Activated T-cell treated with anti-CD3 and anti-CD28 coated beads, Interleukin-2, amount 50 U/mL, for 4 hours (primary cell): ENCODE measurements at regions not wholly inside any gene's neighbourhood (a gene's known extent, or its start where the extent isn't known, plus 50 kb on each side); places are given as distances from the start of the nearest gene placed in this dataset.

Source experiments
- ATAC-seq, 2 donors: fragments of 200-7000 bp; cut with Tn5 transposase; one replicate each; pipeline ENCODE4 v1.10.0; 2021
- DNase-seq: peaks from one replicate; pipeline ENCODE4 v3.0.0-alpha.2; 2020
- H3K27me3 Mint-ChIP-seq: one replicate; pipeline ENCODE4 v1.8.0; 2021; ENCODE audit warnings: low read depth, mixed read lengths
- H3K36me3 Mint-ChIP-seq: one replicate; pipeline ENCODE4 v1.8.0; 2022; ENCODE audit warnings: mixed read lengths; ENCODE audit not compliant: insufficient read depth
- H3K4me1 Mint-ChIP-seq: one replicate; pipeline ENCODE4 v1.8.0; 2021; ENCODE audit warnings: low read depth, mixed read lengths
- H3K4me3 Mint-ChIP-seq: one replicate; pipeline ENCODE4 v1.8.0; 2021; ENCODE audit warnings: mild to moderate bottlenecking, moderate library complexity, mixed read lengths
- H3K9me3 Mint-ChIP-seq: one replicate; pipeline ENCODE4 v1.8.0; 2021; ENCODE audit warnings: mixed read lengths

DNA sequence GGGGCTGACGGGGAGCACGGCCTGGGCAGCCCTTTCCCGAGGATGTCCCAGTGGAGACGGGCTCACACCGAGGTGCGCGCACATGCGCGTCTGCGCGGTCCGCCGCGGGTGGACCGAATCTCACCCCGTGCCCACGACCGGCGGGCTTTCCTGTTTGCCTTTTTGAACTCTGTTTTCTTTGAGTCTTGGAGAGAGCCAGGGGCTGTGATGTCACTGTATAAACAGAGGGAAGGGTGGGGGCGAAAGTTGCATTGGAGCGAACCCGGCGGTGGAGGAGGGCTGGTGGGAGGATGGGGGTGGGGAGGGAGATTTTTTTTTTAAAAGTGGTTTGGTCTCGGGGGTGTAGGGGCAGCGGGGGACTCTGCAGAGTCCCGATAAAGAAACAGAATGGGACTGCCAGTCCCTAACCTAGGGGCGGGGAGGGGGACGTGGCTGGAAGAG is 141.2 kb upstream of the CTAGE1 start:
- H3K36me3 Mint-ChIP-seq, result no peaks in the 10 kb centered on the region
- ATAC-seq (no peak), DNase-seq (no peak)
- H3K27me3 Mint-ChIP-seq, result peaks cover 44% of the 10 kb centered on the region
- H3K4me3 Mint-ChIP-seq, result no peak overlapping the region
- H3K4me1 Mint-ChIP-seq, result peaks cover 3% of the 10 kb centered on the region
- no peaks in the 10 kb centered on the region for H3K9me3 Mint-ChIP-seq

DNA sequence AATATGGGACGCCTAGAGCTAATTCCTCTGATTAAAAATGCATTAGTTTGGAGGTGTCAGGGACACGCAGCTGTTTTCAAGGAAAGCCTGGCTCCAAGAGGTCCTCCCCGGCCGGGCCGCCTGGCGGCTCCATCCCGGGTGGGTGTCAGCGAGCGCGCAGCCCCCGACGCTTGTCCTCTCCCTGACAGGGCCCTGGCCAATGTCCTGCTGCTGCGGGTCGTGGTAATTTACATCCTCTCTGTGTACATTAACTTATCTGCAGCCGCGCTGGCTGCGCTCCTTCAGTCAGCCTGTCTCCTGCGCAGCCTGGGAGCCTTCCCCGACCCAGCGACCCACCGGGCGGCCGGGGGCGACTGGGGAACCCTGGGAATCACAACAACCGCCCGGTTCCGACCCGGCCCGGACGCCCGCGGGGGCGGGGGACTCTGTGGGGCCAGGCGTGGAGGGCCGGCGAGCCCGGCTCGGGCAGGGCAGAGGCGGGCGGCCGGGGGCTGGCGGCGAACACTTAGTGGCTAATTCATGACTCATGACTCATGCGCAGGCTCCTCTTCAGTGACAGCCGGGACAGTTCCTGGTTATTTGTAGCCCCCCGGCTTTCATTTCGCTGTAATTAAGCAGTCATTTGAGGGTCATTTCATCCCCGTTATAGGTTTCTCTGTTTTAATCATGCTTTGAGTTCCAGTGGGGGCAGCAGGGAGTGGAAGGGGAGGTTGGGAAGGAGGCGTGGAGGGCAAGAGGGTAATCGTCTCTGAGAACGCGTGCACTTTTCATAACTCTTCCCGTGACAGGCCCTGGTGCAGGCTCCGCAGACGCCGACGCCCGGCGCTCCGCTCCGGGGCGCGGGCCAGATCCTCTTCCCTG is 141.9 kb upstream of the CTAGE1 start:
- ATAC-seq (peak; percentile 57 to 65), DNase-seq (no peak)
- H3K9me3 Mint-ChIP-seq, result no peaks in the 10 kb centered on the region
- H3K4me3 Mint-ChIP-seq, result peak overlapping the region; percentile 67
- peaks cover 3% of the 10 kb centered on the region for H3K4me1 Mint-ChIP-seq
- no peaks in the 10 kb centered on the region for H3K36me3 Mint-ChIP-seq
- peaks cover 47% of the 10 kb centered on the region for H3K27me3 Mint-ChIP-seq

DNA sequence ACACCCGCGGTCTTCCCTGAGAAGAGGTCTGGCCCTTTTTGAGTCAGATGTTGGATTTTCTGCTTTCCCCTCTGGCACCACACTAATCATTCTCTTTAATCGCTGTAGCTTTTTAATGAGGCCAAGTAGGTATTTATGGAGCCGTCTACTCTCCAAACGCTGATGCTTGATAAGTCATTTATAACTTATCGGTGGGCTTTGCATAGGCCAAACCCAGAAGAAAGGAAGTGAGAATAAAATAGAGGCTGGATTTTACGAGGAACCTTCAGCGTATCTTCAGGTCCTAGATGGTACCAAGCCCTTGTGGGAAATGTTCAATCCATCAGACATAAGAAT is 142.5 kb upstream of the CTAGE1 start:
- Mint-ChIP-seq H3K4me1 (peaks cover 3% of the 10 kb centered on the region), H3K9me3 (no peaks in the 10 kb centered on the region), H3K4me3 (peak overlapping the region; percentile 67), H3K27me3 (peaks cover 50% of the 10 kb centered on the region), H3K36me3 (no peaks in the 10 kb centered on the region)
- ATAC-seq (no peak), DNase-seq (no peak)

DNA sequence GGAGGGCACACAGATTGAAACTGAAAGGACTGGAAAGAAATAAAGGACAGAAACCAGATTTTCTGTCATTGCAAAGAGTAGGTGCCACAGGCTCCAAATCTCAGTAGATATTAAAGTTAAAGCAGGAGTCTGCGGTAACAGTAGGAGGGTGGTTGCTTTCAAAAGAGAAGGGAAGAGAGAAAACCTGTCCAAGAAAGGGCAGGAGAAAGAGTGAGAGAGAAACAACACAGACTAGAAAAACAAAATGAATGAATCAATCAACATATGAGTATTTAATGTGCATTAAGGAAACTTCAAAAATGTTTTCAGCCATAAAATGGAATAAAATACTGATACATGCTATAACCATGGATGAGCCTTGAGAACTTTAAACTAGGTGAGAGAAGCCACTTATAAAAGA is 143.1 kb upstream of the CTAGE1 start:
- H3K27me3 Mint-ChIP-seq, result peaks cover 50% of the 10 kb centered on the region

DNA sequence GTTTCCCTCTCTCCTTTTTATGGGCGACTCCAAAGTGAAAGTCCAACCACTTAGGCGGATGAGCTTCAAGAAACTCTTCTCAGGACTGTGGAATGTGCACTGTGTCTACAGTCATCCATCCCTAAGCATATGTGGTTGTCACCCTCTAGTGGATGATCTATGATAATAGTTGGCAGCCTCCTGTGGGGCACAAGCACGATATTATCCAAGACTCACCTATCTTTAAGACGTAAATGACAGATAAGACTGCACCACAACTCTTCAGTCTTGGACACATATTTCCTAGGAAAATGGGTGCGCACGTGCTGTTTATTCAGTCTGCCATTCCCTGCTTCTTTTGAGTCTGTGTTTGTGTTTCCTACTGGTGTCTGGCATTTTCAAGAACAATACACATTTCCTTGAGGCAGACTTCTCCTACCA is 145.5 kb upstream of the CTAGE1 start:
- ATAC-seq (peak in 1 of 2 donors; percentile 48), DNase-seq (no peak)
- Mint-ChIP-seq H3K4me3 (no peak overlapping the region), H3K36me3 (no peaks in the 10 kb centered on the region), H3K4me1 (peaks cover 3% of the 10 kb centered on the region), H3K9me3 (no peaks in the 10 kb centered on the region), H3K27me3 (peaks cover 37% of the 10 kb centered on the region)

More for the DNA sequence above, 143.1 kb upstream of the CTAGE1 start:
- ATAC-seq (no peak), DNase-seq (no peak)
- Mint-ChIP-seq H3K4me1 (peaks cover 3% of the 10 kb centered on the region), H3K4me3 (no peak overlapping the region), H3K9me3 (no peaks in the 10 kb centered on the region), H3K36me3 (no peaks in the 10 kb centered on the region)

GRCh38 chr18:22564036-22564435 is 146.3 kb upstream of the CTAGE1 start:
- Mint-ChIP-seq H3K36me3 (no peaks in the 10 kb centered on the region), H3K4me3 (no peak overlapping the region), H3K9me3 (no peaks in the 10 kb centered on the region), H3K4me1 (peaks cover 3% of the 10 kb centered on the region), H3K27me3 (peaks cover 34% of the 10 kb centered on the region)
- no peak for ATAC-seq
- no peak for DNase-seq

DNA sequence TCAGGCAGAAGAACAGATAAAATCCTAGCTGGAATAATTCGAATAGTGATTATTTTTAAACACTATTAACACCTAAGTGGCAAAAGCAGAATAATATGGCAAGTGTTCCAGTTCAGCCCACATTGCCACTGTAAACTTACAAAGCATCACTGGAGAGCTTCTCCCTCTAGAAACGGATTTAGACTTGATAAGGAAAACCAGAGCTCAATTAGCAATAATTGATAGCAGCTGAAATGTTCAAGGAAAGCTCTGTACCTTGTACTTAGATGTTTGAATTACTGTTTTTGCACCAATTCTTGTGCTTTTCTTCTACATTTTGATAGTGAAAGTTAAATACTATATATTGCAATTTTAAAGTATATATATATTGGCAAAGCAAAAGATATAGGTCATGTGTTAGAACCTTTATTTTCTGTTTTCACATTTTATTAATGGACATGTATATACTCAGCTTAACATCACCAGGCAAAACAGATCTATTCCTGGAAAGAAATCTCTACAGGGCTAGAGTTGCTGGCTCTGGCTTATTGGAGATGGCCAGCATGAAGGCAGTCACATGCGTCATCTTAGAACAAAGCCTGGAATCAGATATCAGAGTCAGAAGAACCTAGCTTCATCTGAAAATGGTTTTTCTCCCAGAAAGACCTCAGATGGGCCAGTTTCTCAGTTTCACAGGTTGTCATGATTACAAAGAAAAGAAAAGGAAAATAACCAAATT is 149.1 kb upstream of the CTAGE1 start:
- H3K9me3 Mint-ChIP-seq, result no peaks in the 10 kb centered on the region
- DNase-seq, result no peak
- H3K27me3 Mint-ChIP-seq, result peaks cover 22% of the 10 kb centered on the region
- ATAC-seq, result no peak
- no peaks in the 10 kb centered on the region for H3K36me3 Mint-ChIP-seq
- H3K4me3 Mint-ChIP-seq, result no peak overlapping the region
- no peaks in the 10 kb centered on the region for H3K4me1 Mint-ChIP-seq

DNA sequence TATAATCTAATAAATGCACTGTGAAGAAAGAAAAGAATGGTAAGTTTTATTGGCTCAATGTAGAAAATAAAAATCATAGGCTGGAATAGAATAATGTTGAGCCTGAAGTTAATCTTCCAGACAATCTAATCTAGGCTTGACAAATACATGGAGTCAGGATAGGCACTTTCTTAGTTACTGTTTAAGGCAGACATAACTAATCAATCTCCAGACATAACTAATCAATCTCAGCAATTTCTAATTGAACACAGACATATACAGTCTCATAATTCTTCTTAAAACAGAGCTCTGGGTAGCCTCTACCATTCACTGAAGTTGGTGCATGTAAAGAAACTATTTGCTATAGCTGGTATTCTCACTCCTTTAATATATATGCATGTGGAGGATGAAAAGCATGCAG is 150.1 kb upstream of the CTAGE1 start:
- no peaks in the 10 kb centered on the region for H3K36me3 Mint-ChIP-seq
- DNase-seq (no peak), ATAC-seq (no peak)
- H3K27me3 Mint-ChIP-seq, result peaks cover 17% of the 10 kb centered on the region
- H3K4me3 Mint-ChIP-seq, result no peak overlapping the region
- no peaks in the 10 kb centered on the region for H3K4me1 Mint-ChIP-seq
- H3K9me3 Mint-ChIP-seq, result no peaks in the 10 kb centered on the region

DNA sequence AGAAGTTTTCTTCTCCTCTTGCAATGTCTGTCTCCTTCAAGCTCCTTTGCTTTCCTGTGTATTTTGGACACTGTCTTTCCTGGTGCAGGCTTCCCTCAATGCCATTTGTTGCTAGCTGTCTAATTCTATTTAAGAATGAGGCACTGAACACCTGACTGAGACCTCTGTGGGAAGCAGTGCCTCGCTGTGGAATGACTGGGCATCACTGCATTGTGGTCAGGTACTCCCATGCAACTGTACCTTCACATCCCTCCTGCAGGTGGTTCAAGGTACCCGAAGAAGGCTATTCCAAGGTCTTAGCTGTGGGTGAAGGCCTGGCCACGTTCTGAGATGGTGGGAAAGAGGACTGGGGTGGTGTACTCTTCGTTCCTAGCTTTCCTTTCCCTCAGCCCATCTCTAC is 152.8 kb upstream of the CTAGE1 start:
- ATAC-seq, result no peak
- no peak for DNase-seq
- Mint-ChIP-seq H3K27me3 (peaks cover 5% of the 10 kb centered on the region), H3K36me3 (no peaks in the 10 kb centered on the region), H3K9me3 (no peaks in the 10 kb centered on the region), H3K4me1 (no peaks in the 10 kb centered on the region), H3K4me3 (no peak overlapping the region)

DNA sequence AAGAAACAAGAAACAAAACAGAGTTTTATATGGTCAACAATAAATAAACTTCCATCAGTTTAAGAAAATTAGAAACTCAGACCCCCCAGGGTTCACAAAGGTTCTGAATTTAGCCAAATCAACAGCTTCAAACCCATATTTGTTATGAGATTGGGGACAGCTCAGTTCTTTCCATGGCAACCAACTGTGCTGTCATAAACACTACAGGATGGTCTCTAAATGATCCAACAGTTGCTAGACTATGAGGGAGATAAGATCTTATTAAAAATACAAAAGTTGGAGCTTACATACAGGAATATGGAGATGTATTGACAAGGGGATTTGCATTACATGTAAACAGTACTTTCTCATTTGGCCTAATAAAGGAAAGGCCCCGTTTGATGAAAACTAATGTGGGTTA is 154.6 kb upstream of the CTAGE1 start:
- no peaks in the 10 kb centered on the region for H3K4me1 Mint-ChIP-seq
- H3K9me3 Mint-ChIP-seq, result no peaks in the 10 kb centered on the region
- H3K4me3 Mint-ChIP-seq, result no peak overlapping the region
- no peaks in the 10 kb centered on the region for H3K36me3 Mint-ChIP-seq
- no peak for DNase-seq
- no peak for ATAC-seq
- H3K27me3 Mint-ChIP-seq, result peaks cover 5% of the 10 kb centered on the region

GRCh38 chr18:22579271-22579670 is 161.6 kb upstream of the CTAGE1 start:
- DNase-seq (no peak), ATAC-seq (no peak)
- Mint-ChIP-seq H3K4me3 (no peak overlapping the region), H3K4me1 (no peaks in the 10 kb centered on the region), H3K9me3 (no peaks in the 10 kb centered on the region), H3K36me3 (no peaks in the 10 kb centered on the region), H3K27me3 (peaks cover 2% of the 10 kb centered on the region)

DNA sequence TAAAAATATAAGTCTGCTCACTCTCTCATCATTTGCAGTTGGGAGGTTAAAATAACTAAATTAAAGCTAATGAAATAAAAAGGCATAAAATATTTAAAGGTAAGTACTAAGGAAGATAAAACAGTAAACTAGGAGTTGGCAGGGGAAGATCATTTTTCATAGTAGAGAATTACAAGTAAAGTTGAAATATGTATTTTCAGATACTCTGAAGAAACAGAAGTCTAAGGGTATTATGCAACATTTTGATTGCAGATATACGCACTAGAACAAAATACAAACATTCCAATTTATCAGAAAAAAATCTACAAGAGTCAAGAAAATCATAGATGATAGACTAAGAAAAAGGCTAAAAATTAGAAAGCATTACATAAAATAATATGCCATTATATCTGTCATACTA is 167.6 kb upstream of the CTAGE1 start:
- H3K4me3 Mint-ChIP-seq, result no peak overlapping the region
- H3K27me3 Mint-ChIP-seq, result peaks cover 3% of the 10 kb centered on the region
- ATAC-seq (no peak), DNase-seq (no peak)
- H3K4me1 Mint-ChIP-seq, result no peaks in the 10 kb centered on the region
- no peaks in the 10 kb centered on the region for H3K36me3 Mint-ChIP-seq
- H3K9me3 Mint-ChIP-seq, result no peaks in the 10 kb centered on the region

DNA sequence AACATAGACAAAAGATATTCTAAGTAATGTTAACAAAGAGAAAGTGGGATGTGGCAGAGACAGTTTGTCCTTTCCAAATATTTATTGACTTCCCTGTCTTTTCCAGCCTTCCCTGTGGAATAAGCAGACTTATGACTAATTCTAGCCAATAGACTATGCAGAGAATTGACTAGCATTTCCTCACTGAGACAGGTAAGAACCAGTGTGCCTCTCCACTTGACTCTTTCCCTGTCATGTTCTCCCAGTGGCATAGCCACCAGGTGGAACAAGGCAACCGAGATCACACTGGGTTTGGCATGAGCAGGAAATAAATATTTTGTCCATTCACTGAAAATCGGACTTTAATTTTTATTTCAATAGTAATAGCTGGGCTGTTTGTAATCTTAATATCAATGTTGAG is 168.1 kb upstream of the CTAGE1 start:
- Mint-ChIP-seq H3K4me3 (no peak overlapping the region), H3K9me3 (no peaks in the 10 kb centered on the region), H3K4me1 (no peaks in the 10 kb centered on the region), H3K36me3 (no peaks in the 10 kb centered on the region), H3K27me3 (peaks cover 3% of the 10 kb centered on the region)
- ATAC-seq (no peak), DNase-seq (no peak)

DNA sequence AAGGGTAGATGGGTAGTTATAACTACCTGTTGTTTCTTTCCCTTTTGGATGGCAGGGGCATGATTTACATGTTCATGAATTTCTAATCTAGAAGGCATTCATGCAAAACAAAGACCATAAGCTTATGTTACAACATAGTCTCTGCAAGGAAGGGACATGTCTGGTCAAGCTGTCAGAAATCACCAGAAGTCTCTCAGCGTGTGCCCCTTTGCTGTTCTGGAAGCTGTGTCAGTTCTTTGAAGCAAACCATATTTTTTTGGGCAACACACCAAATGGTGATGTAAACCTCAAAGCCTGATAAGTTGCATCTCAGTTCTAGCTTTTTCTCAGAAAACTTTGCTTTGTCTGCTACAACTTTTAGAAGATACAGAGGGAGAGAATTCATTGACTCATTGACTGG is 173.5 kb upstream of the CTAGE1 start:
- Mint-ChIP-seq H3K27me3 (peaks cover 3% of the 10 kb centered on the region), H3K9me3 (no peaks in the 10 kb centered on the region), H3K36me3 (no peaks in the 10 kb centered on the region), H3K4me1 (no peaks in the 10 kb centered on the region), H3K4me3 (no peak overlapping the region)
- no peak for DNase-seq
- no peak for ATAC-seq

DNA sequence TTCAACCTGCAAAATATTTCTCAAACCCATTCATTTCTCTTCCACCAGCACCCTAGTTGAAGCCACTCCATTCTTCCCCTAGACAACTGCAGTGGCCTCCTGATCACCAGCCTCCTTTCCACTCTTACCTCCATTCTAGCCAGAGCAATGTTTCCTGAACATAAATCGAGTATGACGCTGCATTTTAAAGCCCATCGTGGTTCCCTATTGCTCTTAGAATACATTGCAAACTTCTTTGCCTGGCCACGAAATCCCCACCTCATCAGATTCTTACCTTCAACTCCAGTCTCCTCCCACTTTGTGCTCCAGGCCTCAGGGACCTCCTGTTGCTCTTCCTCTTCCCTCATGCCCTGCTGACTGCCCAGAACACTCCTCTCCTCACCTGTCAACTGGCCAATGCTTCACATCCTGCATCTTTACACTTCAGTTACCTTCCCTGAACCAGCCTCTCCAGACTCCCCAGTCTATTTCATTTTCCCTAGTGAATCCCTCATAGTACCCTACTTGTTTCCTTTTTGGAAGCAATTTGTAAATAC is 176.5 kb upstream of the CTAGE1 start:
- H3K36me3 Mint-ChIP-seq, result no peaks in the 10 kb centered on the region
- H3K9me3 Mint-ChIP-seq, result peaks cover 5% of the 10 kb centered on the region
- H3K4me1 Mint-ChIP-seq, result no peaks in the 10 kb centered on the region
- no peak overlapping the region for H3K4me3 Mint-ChIP-seq
- ATAC-seq, result no peak
- H3K27me3 Mint-ChIP-seq, result peaks cover 6% of the 10 kb centered on the region
- no peak for DNase-seq
